Esophagus muscularis mucosa (tissue), 4 donors: ENCODE measurements at regions not wholly inside any gene's neighbourhood (a gene's known extent, or its start where the extent isn't known, plus 50 kb on each side); places are given as distances from the start of the nearest gene placed in this dataset.

Experiments used
- DNase-seq: peaks from one replicate; pipeline ENCODE4 v3.0.0-alpha.2; 2017; ENCODE audit errors: extremely low spot score
- H3K27ac ChIP-seq, 4 donors: fragments of 200-600 bp; sonication (generic); replicated peaks in 1 of 4; 1 replicate in 3 of 4; 2 replicates in 1 of 4; pipeline ENCODE4 v1.5.1; 2016 to 2019; ENCODE audit warnings: mild to moderate bottlenecking in 1 of 4
- H3K27me3 ChIP-seq, 4 donors: fragments of 200-600 bp; sonication (generic); one replicate each; pipeline versions ENCODE4 v1.5.1 to v1.6.0; 2016 to 2019
- H3K36me3 ChIP-seq, 4 donors: fragments of 200-600 bp; sonication (generic); one replicate each; pipeline ENCODE4 v1.5.1; 2016 to 2019
- H3K4me1 ChIP-seq, 4 donors: fragments of 200-600 bp; sonication (generic); one replicate each; pipeline ENCODE4 v1.5.1; 2016 to 2019
- H3K4me3 ChIP-seq, 4 donors: fragments of 200-600 bp; sonication (generic); 1 replicate in 2 of 4; 2 replicates in 2 of 4; pipeline ENCODE4 v1.5.1; 2016 to 2019; ENCODE audit warnings: mild to moderate bottlenecking in 4 of 4, moderate library complexity in 1 of 4
- H3K9me3 ChIP-seq, 4 donors: fragments of 200-600 bp; sonication (generic); 1 replicate in 3 of 4; 2 replicates in 1 of 4; pipeline ENCODE4 v1.5.1; 2016 to 2019
- EP300 ChIP-seq: sonication (generic); formaldehyde crosslinking; IDR thresholded peaks from one replicate; pipeline ENCODE4 v1.6.1; 2017; ENCODE audit warnings: antibody characterized with exemption
- POLR2A ChIP-seq: fragments of 450-650 bp; IDR thresholded peaks from one replicate; pipeline ENCODE4 v1.6.1; 2017; ENCODE audit warnings: antibody characterized with exemption, moderate library complexity, mild to moderate bottlenecking, low read depth
- POLR2AphosphoS5 ChIP-seq, 2 donors: sonication (generic); formaldehyde crosslinking; IDR thresholded peaks; one replicate each; pipeline ENCODE4 v1.6.1; 2017; ENCODE audit warnings: antibody characterized with exemption in 2 of 2
- WGBS: methylation state at CpG from one replicate; pipeline ENCODE4 v1.1.5; 2018; 5-methylcytosine and 5-hydroxymethylcytosine counted together
- intact Hi-C: fragments of 100-400 bp; cut with DNase I; formaldehyde crosslinking; loops from one replicate; pipeline ENCODE4 v1.15.1; 2023
- TF ChIP-seq, protein P1 (sequence below), 3 experiments: fragments of 200-600 bp in 2 of 3; fragments of 450-650 bp in 1 of 3; sonication (generic) in 2 of 3; IDR thresholded peaks; one replicate each; pipeline ENCODE4 v1.5.1; 2017 to 2019; ENCODE audit warnings: antibody characterized with exemption in 3 of 3, mild to moderate bottlenecking in 2 of 3, moderate library complexity in 1 of 3

DNA sequence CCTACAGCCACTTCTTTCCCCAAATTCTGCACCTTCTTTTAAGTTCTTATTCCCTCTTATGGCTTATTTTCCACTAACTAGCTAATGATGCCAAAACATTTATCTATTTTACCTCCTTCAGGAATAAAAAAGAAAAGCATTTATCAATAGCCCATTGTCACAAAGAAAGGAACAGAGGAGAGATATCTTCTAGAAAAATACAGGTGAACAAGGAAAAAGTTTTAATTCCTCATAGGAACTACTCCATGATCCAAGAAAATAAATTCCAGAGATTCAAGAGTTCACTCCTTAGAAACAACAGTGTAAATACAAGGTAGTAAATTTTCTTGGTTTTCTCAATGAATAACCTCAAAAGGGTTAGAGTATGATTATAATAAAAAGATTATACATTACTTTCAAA lies 52.6 kb upstream of the TOP3B start:
- H3K9me3 ChIP-seq: no peaks in the 10 kb centered on the region
- intact Hi-C loops: no loop called here
- H3K27ac ChIP-seq: no peak overlapping the region

DNA sequence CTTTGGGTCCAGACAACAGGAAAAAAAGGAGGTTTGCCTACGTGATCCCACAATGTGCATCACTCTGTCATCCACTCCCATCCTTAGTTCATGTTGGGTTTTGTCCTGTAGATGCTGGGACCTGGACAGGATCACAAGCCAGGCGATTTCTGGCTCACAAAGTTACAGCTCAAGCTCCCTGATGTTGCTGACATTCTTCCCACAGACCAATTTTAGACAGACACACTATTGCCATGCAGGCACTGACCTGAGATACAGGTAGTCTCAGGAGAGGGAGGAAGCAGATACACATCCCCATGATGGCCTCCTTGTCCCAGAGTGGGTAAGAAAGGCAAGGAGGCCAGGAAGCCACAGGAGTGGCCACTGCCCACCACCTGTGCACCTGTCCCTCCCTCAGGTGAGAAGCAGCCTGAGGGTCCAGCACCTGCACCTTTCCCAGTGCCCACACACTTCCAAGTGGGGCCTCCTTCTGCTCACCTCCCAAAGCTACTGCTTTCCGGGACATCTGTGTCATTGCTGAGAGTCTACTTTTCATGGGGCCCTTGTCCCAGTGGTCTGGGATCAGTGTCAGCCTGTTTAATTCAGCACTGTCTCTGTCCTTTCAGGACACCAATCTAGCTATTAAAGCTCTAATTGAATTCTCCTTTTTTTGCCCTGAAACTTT lies 52.0 kb upstream of the TOP3B start:
- 76% methylated on average over 3 of the region's 3 CpGs for WGBS
- intact Hi-C loops: no loop called here
- TF ChIP-seq POLR2AphosphoS5 (IDR thresholded peaks at IDR 0.05): no peak
- no peak for TF ChIP-seq POLR2A
- DNase-seq: peak; percentile 66
- H3K27ac ChIP-seq: no peak overlapping the region
- peaks cover 0 to 10% (median 2%) of the 10 kb centered on the region in 4 donors for H3K4me1 ChIP-seq
- no peaks in the 10 kb centered on the region for H3K36me3 ChIP-seq
- H3K4me3 ChIP-seq: no peak overlapping the region
- H3K9me3 ChIP-seq: no peaks in the 10 kb centered on the region
- peaks cover 0 to 8% (median 0%) of the 10 kb centered on the region in 4 donors for H3K27me3 ChIP-seq

More for the DNA sequence above, 52.6 kb upstream of the TOP3B start:
- peaks cover 0 to 8% (median 0%) of the 10 kb centered on the region in 4 donors for H3K27me3 ChIP-seq
- H3K4me3 ChIP-seq: no peak overlapping the region
- no peaks in the 10 kb centered on the region for H3K36me3 ChIP-seq
- H3K4me1 ChIP-seq: peaks cover 0 to 10% (median 2%) of the 10 kb centered on the region in 4 donors
- TF ChIP-seq POLR2A: no peak
- TF ChIP-seq EP300: no peak
- TF ChIP-seq POLR2AphosphoS5 (IDR thresholded peaks at IDR 0.05): no peak
- TF ChIP-seq, protein P1, sequence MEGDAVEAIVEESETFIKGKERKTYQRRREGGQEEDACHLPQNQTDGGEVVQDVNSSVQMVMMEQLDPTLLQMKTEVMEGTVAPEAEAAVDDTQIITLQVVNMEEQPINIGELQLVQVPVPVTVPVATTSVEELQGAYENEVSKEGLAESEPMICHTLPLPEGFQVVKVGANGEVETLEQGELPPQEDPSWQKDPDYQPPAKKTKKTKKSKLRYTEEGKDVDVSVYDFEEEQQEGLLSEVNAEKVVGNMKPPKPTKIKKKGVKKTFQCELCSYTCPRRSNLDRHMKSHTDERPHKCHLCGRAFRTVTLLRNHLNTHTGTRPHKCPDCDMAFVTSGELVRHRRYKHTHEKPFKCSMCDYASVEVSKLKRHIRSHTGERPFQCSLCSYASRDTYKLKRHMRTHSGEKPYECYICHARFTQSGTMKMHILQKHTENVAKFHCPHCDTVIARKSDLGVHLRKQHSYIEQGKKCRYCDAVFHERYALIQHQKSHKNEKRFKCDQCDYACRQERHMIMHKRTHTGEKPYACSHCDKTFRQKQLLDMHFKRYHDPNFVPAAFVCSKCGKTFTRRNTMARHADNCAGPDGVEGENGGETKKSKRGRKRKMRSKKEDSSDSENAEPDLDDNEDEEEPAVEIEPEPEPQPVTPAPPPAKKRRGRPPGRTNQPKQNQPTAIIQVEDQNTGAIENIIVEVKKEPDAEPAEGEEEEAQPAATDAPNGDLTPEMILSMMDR (IDR thresholded peaks at IDR 0.05): no peak
- no peak for DNase-seq

DNA sequence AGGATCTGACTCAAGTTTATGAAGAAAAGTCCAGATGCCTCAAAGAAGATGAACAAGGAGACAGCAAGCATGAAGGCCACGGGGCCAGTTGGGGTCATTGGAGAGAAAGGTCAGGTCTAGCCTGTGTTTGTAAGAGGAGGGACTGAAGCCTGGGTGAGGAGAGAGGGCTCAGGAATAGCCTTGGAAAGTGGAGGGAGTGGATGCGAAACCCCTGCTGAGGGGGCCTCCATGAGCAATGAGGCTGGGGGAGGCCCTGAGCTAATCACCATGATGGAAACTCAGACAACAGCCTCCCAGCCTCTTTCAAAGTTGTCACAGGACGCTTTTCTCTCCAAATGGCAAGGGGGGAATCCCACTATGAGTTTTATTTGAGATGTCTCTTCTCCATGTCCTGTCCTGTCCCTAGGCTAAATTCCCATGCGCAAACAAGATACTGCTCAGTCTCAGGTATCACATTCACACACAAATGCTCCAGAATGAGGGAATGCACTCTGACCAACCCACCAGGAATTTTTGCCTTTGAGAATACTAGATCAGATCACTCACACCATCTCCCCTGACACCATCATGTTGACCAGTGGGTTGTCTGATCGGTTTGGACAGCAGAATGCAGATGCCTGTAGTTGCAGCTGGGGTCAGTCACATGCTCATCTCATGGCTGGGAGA lies 51.3 kb upstream of the TOP3B start:
- TF ChIP-seq POLR2A: no peak
- no peak for TF ChIP-seq POLR2AphosphoS5 (IDR thresholded peaks at IDR 0.05)
- no peak for TF ChIP-seq EP300
- TF ChIP-seq, protein P1 (IDR thresholded peaks at IDR 0.05): no peak
- no peak overlapping the region for H3K4me3 ChIP-seq
- intact Hi-C loops: no loop called here
- 88% methylated on average over 5 of the region's 5 CpGs for WGBS
- no peaks in the 10 kb centered on the region for H3K9me3 ChIP-seq
- peak; percentile 66 for DNase-seq
- H3K27ac ChIP-seq: no peak overlapping the region
- H3K27me3 ChIP-seq: peaks cover 0 to 8% (median 0%) of the 10 kb centered on the region in 4 donors
- H3K36me3 ChIP-seq: no peaks in the 10 kb centered on the region
- peaks cover 0 to 10% (median 2%) of the 10 kb centered on the region in 4 donors for H3K4me1 ChIP-seq

DNA sequence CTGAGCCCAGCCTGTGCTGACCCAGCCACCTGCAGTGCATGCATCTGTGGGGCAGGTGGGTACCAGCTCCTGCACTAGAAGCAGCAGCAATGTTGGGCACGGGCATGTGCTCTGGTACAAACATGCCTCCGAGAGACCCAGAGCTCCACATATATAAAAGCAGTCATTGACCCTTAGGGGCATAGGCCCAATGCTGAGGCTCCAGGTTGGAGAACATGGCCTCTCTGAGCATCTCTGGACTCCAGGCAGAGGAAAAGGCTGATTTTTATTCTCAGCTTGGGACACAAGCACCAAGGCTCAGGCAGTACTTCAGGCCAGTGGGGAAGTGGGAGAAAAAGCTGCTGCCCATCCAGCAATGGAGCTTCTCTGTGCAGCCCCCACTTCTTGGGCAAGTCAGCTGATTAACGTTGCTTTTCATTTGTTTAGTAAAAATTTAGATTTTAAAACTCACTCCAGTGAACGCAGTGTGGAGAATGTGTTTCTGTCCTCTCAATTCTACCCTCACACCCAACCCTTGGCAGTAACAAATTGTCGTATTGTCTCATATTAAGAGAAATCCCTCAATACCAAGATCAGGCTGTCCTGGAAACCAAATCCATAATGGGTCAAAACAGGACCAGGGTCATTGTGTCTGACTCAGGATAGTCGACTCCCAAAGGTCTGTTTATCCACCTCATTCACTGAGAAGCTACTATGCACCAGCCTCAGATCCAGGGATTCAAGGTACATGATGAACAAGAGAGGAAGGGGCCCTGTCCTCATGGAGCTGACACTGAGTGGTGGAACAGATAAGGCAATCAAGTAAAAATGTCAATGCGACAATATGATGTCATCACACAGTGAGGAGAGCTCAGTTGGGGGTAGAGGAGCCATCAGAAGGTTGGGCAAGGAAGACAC lies 50.6 kb upstream of the TOP3B start:
- TF ChIP-seq, protein P1 (IDR thresholded peaks at IDR 0.05): no peak
- no peak for TF ChIP-seq POLR2AphosphoS5 (IDR thresholded peaks at IDR 0.05)
- TF ChIP-seq EP300: no peak
- no peak for TF ChIP-seq POLR2A
- Histone ChIP-seq H3K9me3 (no peaks in the 10 kb centered on the region), H3K4me3 (no peak overlapping the region), H3K27me3 (peaks cover 0 to 8% (median 0%) of the 10 kb centered on the region in 4 donors), H3K36me3 (no peaks in the 10 kb centered on the region), H3K27ac (no peak overlapping the region), H3K4me1 (peaks cover 0 to 10% (median 2%) of the 10 kb centered on the region in 4 donors)
- WGBS: 86% methylated on average over 7 of the region's 7 CpGs
- DNase-seq: peak; percentile 82
- intact Hi-C loops: no loop called here
